Glomerular endothelial cell (primary cell): ENCODE measurements at regions not wholly inside any gene's neighbourhood (a gene's known extent, or its start where the extent isn't known, plus 50 kb on each side); places are given as distances from the start of the nearest gene placed in this dataset.

ENCODE experiments used
- DNase-seq: peaks from one replicate; pipeline ENCODE4 v3.0.0-alpha.2; 2011; ENCODE audit warnings: low read depth, low spot score; ENCODE audit errors: extremely low read depth

- DNase-seq: no peak
Observed at GRCh38 chr14:54126947-54127346, 170.3 kb upstream of the BMP4 start.

- DNase-seq: no peak
Observed at GRCh38 chr14:54127526-54127925, 170.9 kb upstream of the BMP4 start.

GRCh38 chr14:54129850-54130640 is 173.4 kb upstream of the BMP4 start:
- DNase-seq: no peak

GRCh38 chr14:54132496-54132895 is 175.9 kb upstream of the BMP4 start:
- DNase-seq: no peak

GRCh38 chr14:54133896-54134295 is 177.3 kb upstream of the BMP4 start:
- no peak for DNase-seq

GRCh38 chr14:54135804-54136280 is 179.2 kb upstream of the BMP4 start:
- no peak for DNase-seq

GRCh38 chr14:54136894-54137613 is 180.4 kb upstream of the BMP4 start:
- DNase-seq: no peak

- no peak for DNase-seq
Observed at GRCh38 chr14:54137614-54137961, 181.0 kb upstream of the BMP4 start.

GRCh38 chr14:54138024-54138353 is 181.4 kb upstream of the BMP4 start:
- DNase-seq: no peak

- no peak for DNase-seq
Observed at GRCh38 chr14:54138354-54139038, 181.9 kb upstream of the BMP4 start.

GRCh38 chr14:54140551-54140950 is 183.9 kb upstream of the BMP4 start:
- no peak for DNase-seq

GRCh38 chr14:54146601-54147000 is 190.0 kb upstream of the BMP4 start:
- no peak for DNase-seq

GRCh38 chr14:54147282-54147681 is 190.7 kb upstream of the BMP4 start:
- peak; percentile 85 for DNase-seq

GRCh38 chr14:54147758-54148157 is 191.1 kb upstream of the BMP4 start:
- DNase-seq: no peak

- no peak for DNase-seq
Observed at GRCh38 chr14:54148251-54148650, 191.6 kb upstream of the BMP4 start.

- DNase-seq: no peak
Observed at GRCh38 chr14:54152351-54152750, 195.7 kb upstream of the BMP4 start.

- DNase-seq: no peak
Observed at GRCh38 chr14:54166049-54166950, 209.7 kb upstream of the BMP4 start.

- no peak for DNase-seq
Observed at GRCh38 chr14:54168489-54168888, 211.9 kb upstream of the BMP4 start.

GRCh38 chr14:54169254-54169924 is 212.8 kb upstream of the BMP4 start:
- DNase-seq: no peak

- DNase-seq: no peak
Observed at GRCh38 chr14:54170301-54170700, 213.7 kb upstream of the BMP4 start.
